GM19452 (cell line): ENCODE measurements at regions not wholly inside any gene's neighbourhood (a gene's known extent, or its start where the extent isn't known, plus 50 kb on each side); places are given as distances from the start of the nearest gene placed in this dataset.
"Not testable (repeated sequence)": the region's sequence is repeated elsewhere in the genome, so short reads cannot be mapped to it uniquely, and the experiment has no call there.

ENCODE experiments used
- ATAC-seq: cut with Tn5 transposase; IDR thresholded peaks from one replicate; pipeline ENCODE4 v1.9.1; 2021; ENCODE audit not compliant: unreplicated experiment

- ATAC-seq = no peak
These were observed 366.4 kb downstream of the PSAT1 start for GRCh38 chr9:78663369-78663768.

GRCh38 chr9:78664370-78664769 lies 367.4 kb downstream of the PSAT1 start:
- no peak for ATAC-seq

- no peak for ATAC-seq
These were observed 370.0 kb downstream of the PSAT1 start for GRCh38 chr9:78666818-78667414.

GRCh38 chr9:78668148-78668832 lies 371.4 kb downstream of the PSAT1 start:
- no peak for ATAC-seq

GRCh38 chr9:78669591-78669990 lies 372.7 kb downstream of the PSAT1 start:
- no peak for ATAC-seq

GRCh38 chr9:78671785-78672184 lies 374.9 kb downstream of the PSAT1 start:
- ATAC-seq = no peak

- no peak for ATAC-seq
These were observed 377.9 kb downstream of the PSAT1 start for GRCh38 chr9:78674874-78675273.

- no peak for ATAC-seq
These were observed 379.1 kb downstream of the PSAT1 start for GRCh38 chr9:78676009-78676408.

GRCh38 chr9:78676623-78677022 lies 379.7 kb downstream of the PSAT1 start:
- ATAC-seq = no peak

GRCh38 chr9:78677326-78677725 lies 380.4 kb downstream of the PSAT1 start:
- no peak for ATAC-seq

GRCh38 chr9:78678877-78679276 lies 382.0 kb downstream of the PSAT1 start:
- ATAC-seq = no peak

GRCh38 chr9:78680196-78680595 lies 383.3 kb downstream of the PSAT1 start:
- ATAC-seq = no peak

- no peak for ATAC-seq
These were observed 385.3 kb downstream of the PSAT1 start for GRCh38 chr9:78682216-78682615.

- ATAC-seq = no peak
These were observed 388.5 kb downstream of the PSAT1 start for GRCh38 chr9:78685471-78685870.

- ATAC-seq = no peak
These were observed 391.9 kb downstream of the PSAT1 start for GRCh38 chr9:78688796-78689195.

GRCh38 chr9:78691542-78691941 lies 394.6 kb downstream of the PSAT1 start:
- ATAC-seq = no peak

- ATAC-seq = no peak
These were observed 395.9 kb downstream of the PSAT1 start for GRCh38 chr9:78692871-78693270.

GRCh38 chr9:78694974-78695373 lies 398.0 kb downstream of the PSAT1 start:
- no peak for ATAC-seq

- ATAC-seq = no peak
These were observed 398.6 kb downstream of the PSAT1 start for GRCh38 chr9:78695519-78695918.

GRCh38 chr9:78697618-78698017 lies 400.7 kb downstream of the PSAT1 start:
- no peak for ATAC-seq

GRCh38 chr9:78698371-78698770 lies 401.4 kb downstream of the PSAT1 start:
- ATAC-seq = no peak

GRCh38 chr9:78699217-78699616 lies 402.3 kb downstream of the PSAT1 start:
- ATAC-seq = not testable (repeated sequence)

- ATAC-seq = not testable (repeated sequence)
These were observed 407.2 kb downstream of the PSAT1 start for GRCh38 chr9:78704153-78704552.
